ENCODE measurements at regions not wholly inside any gene's neighbourhood (a gene's known extent, or its start where the extent isn't known, plus 50 kb on each side); places are given as distances from the start of the nearest gene placed in this dataset.

GRCh38 chr22:49021926-49022815 lies 805.5 kb downstream of the BRD1 start:
- no peaks in the 10 kb centered on the region for H3K27me3 ChIP-seq (ENCODE audit: control insufficient read depth, insufficient read depth, low read length)
- no peak for FAIRE-seq

GRCh38 chr22:49021131-49021925 lies 806.3 kb downstream of the BRD1 start:
- FAIRE-seq (no peak), DNase-seq (ENCODE audit: low read depth) (no peak)
- Histone ChIP-seq H3K36me3 (ENCODE audit: control insufficient read depth, insufficient read depth, low read length) (no peaks in the 10 kb centered on the region), H3K27me3 (ENCODE audit: control insufficient read depth, insufficient read depth, low read length) (no peaks in the 10 kb centered on the region), H3K4me3 (ENCODE audit: low read depth, low read length) (no peak overlapping the region)
- no peak for TF ChIP-seq CTCF (IDR thresholded peaks at IDR 0.05; ENCODE audit: insufficient read depth, low read length, severe bottlenecking)

More at GRCh38 chr22:49021926-49022815, 805.5 kb downstream of the BRD1 start:
- Histone ChIP-seq H3K36me3 (ENCODE audit: control insufficient read depth, insufficient read depth, low read length) (no peaks in the 10 kb centered on the region), H3K4me3 (ENCODE audit: low read depth, low read length) (no peak overlapping the region)
- no peak for TF ChIP-seq CTCF (IDR thresholded peaks at IDR 0.05; ENCODE audit: insufficient read depth, low read length, severe bottlenecking)
- no peak for DNase-seq (ENCODE audit: low read depth)

GRCh38 chr22:49019737-49020713 lies 807.6 kb downstream of the BRD1 start:
- H3K27me3 ChIP-seq (ENCODE audit: control insufficient read depth, insufficient read depth, low read length): no peaks in the 10 kb centered on the region
- no peak for DNase-seq (ENCODE audit: low read depth)
- FAIRE-seq: no peak
- no peaks in the 10 kb centered on the region for H3K36me3 ChIP-seq (ENCODE audit: control insufficient read depth, insufficient read depth, low read length)
- H3K4me3 ChIP-seq (ENCODE audit: low read depth, low read length): no peak overlapping the region
- TF ChIP-seq CTCF (IDR thresholded peaks at IDR 0.05; ENCODE audit: insufficient read depth, low read length, severe bottlenecking): no peak

- no peak for TF ChIP-seq CTCF (IDR thresholded peaks at IDR 0.05; ENCODE audit: insufficient read depth, low read length, severe bottlenecking)
- Histone ChIP-seq H3K27me3 (ENCODE audit: control insufficient read depth, insufficient read depth, low read length) (no peaks in the 10 kb centered on the region), H3K36me3 (ENCODE audit: control insufficient read depth, insufficient read depth, low read length) (no peaks in the 10 kb centered on the region), H3K4me3 (ENCODE audit: low read depth, low read length) (no peak overlapping the region)
- FAIRE-seq: no peak
- no peak for DNase-seq (ENCODE audit: low read depth)
Observed at GRCh38 chr22:49018601-49019000, 809.1 kb downstream of the BRD1 start.

GRCh38 chr22:49017482-49018329 lies 810.0 kb downstream of the BRD1 start:
- Histone ChIP-seq H3K36me3 (ENCODE audit: control insufficient read depth, insufficient read depth, low read length) (no peaks in the 10 kb centered on the region), H3K27me3 (ENCODE audit: control insufficient read depth, insufficient read depth, low read length) (no peaks in the 10 kb centered on the region), H3K4me3 (ENCODE audit: low read depth, low read length) (no peak overlapping the region)
- no peak for TF ChIP-seq CTCF (IDR thresholded peaks at IDR 0.05; ENCODE audit: insufficient read depth, low read length, severe bottlenecking)
- DNase-seq (ENCODE audit: low read depth): no peak
- no peak for FAIRE-seq

All from bronchial epithelial cell (primary cell).